ENCODE measurements at regions not wholly inside any gene's neighbourhood (a gene's known extent, or its start where the extent isn't known, plus 50 kb on each side); places are given as distances from the start of the nearest gene placed in this dataset.

- Histone ChIP-seq H3K27ac (ENCODE audit: low read depth, low read length, poor library complexity, severe bottlenecking) (no peak overlapping the region), H3F3A (ENCODE audit: insufficient read depth, low read length) (no peaks in the 10 kb centered on the region), H3K9me2 (ENCODE audit: low read depth, low read length) (no peaks in the 10 kb centered on the region), H3K36me3 (ENCODE audit: insufficient read depth, low read length) (no peaks in the 10 kb centered on the region), H2AFZ (ENCODE audit: low read length) (no peak overlapping the region), H3K9ac (ENCODE audit: low read length) (no peak overlapping the region), H3K9me3 (ENCODE audit: low read length) (no peaks in the 10 kb centered on the region), H3K27me3 (ENCODE audit: insufficient read depth, low read length) (no peaks in the 10 kb centered on the region), H3K4me2 (ENCODE audit: low read length) (no peak overlapping the region), H3K4me3 (ENCODE audit: low read depth, low read length, poor library complexity, severe bottlenecking) (no peak overlapping the region), H3K79me2 (ENCODE audit: insufficient read depth, low read length) (no peaks in the 10 kb centered on the region), H4K20me1 (ENCODE audit: insufficient read depth, low read length) (no peaks in the 10 kb centered on the region), H3K4me1 (ENCODE audit: insufficient read depth, low read length, severe bottlenecking) (no peaks in the 10 kb centered on the region)
- TF ChIP-seq CTCF (IDR thresholded peaks at IDR 0.05; ENCODE audit: low read length) (no peak), EZH2 (IDR thresholded peaks at IDR 0.05; ENCODE audit: borderline replicate concordance, low read length) (no peak)
Observed at GRCh38 chr2:239466061-239466754, 65.4 kb upstream of the HDAC4 start.

- Histone ChIP-seq H3K4me3 (ENCODE audit: low read depth, low read length, poor library complexity, severe bottlenecking) (no peak overlapping the region), H3K36me3 (ENCODE audit: insufficient read depth, low read length) (no peaks in the 10 kb centered on the region), H3K4me1 (ENCODE audit: insufficient read depth, low read length, severe bottlenecking) (no peaks in the 10 kb centered on the region), H3K27me3 (ENCODE audit: insufficient read depth, low read length) (no peaks in the 10 kb centered on the region), H3K9me2 (ENCODE audit: low read depth, low read length) (no peaks in the 10 kb centered on the region), H3K4me2 (ENCODE audit: low read length) (no peak overlapping the region), H3K27ac (ENCODE audit: low read depth, low read length, poor library complexity, severe bottlenecking) (no peak overlapping the region), H3F3A (ENCODE audit: insufficient read depth, low read length) (no peaks in the 10 kb centered on the region), H4K20me1 (ENCODE audit: insufficient read depth, low read length) (no peaks in the 10 kb centered on the region), H2AFZ (ENCODE audit: low read length) (no peak overlapping the region), H3K79me2 (ENCODE audit: insufficient read depth, low read length) (no peaks in the 10 kb centered on the region), H3K9ac (ENCODE audit: low read length) (no peak overlapping the region), H3K9me3 (ENCODE audit: low read length) (no peaks in the 10 kb centered on the region)
- TF ChIP-seq CTCF (IDR thresholded peaks at IDR 0.05; ENCODE audit: low read length) (no peak), EZH2 (IDR thresholded peaks at IDR 0.05; ENCODE audit: borderline replicate concordance, low read length) (no peak)
Observed at GRCh38 chr2:239465017-239466001, 64.5 kb upstream of the HDAC4 start.

GRCh38 chr2:239464166-239465016, 63.6 kb upstream of the HDAC4 start:
- Histone ChIP-seq H3K36me3 (ENCODE audit: insufficient read depth, low read length) (no peaks in the 10 kb centered on the region), H3K27ac (ENCODE audit: low read depth, low read length, poor library complexity, severe bottlenecking) (no peak overlapping the region), H3K27me3 (ENCODE audit: insufficient read depth, low read length) (no peaks in the 10 kb centered on the region), H3K9me2 (ENCODE audit: low read depth, low read length) (no peaks in the 10 kb centered on the region), H3F3A (ENCODE audit: insufficient read depth, low read length) (no peaks in the 10 kb centered on the region), H3K79me2 (ENCODE audit: insufficient read depth, low read length) (no peaks in the 10 kb centered on the region), H4K20me1 (ENCODE audit: insufficient read depth, low read length) (no peaks in the 10 kb centered on the region), H3K4me3 (ENCODE audit: low read depth, low read length, poor library complexity, severe bottlenecking) (no peak overlapping the region), H2AFZ (ENCODE audit: low read length) (no peak overlapping the region), H3K4me2 (ENCODE audit: low read length) (no peak overlapping the region), H3K9me3 (ENCODE audit: low read length) (no peaks in the 10 kb centered on the region), H3K9ac (ENCODE audit: low read length) (no peak overlapping the region), H3K4me1 (ENCODE audit: insufficient read depth, low read length, severe bottlenecking) (no peaks in the 10 kb centered on the region)
- TF ChIP-seq EZH2 (IDR thresholded peaks at IDR 0.05; ENCODE audit: borderline replicate concordance, low read length) (no peak), CTCF (IDR thresholded peaks at IDR 0.05; ENCODE audit: low read length) (no peak)

All from OCI-LY1 (cell line).